ENCODE measurements at regions not wholly inside any gene's neighbourhood (a gene's known extent, or its start where the extent isn't known, plus 50 kb on each side); places are given as distances from the start of the nearest gene placed in this dataset.

DNA sequence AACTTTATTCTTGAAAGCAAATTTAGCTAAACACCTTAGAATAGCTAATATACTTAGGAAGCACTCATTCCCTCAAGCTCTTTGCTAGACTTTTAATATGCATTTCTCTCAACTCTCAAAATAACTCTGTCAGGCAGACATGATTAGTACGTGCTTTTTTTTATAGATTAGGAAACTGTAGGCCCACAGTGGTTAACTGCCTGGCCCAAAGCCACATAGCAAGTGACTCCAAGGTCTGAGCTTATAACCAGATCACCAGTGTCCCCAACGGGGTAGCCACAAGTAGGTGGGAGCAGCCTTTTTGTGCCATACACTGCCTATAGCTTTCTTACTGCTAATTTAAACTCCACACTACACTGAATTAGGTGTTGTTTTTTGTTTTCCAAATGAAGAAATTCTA is 576.8 kb downstream of the METTL4 start:
- Histone ChIP-seq H3K4me3 (ENCODE audit: low read depth, low read length) (no peak overlapping the region), H3K4me2 (ENCODE audit: low read length) (no peak overlapping the region), H2BK12ac (ENCODE audit: low read length) (peak overlapping the region; percentile 78), H2AK5ac (ENCODE audit: low read length) (no peak overlapping the region), H3K9me3 (ENCODE audit: insufficient read depth, low read depth, low read length) (no peaks in the 10 kb centered on the region), H3K27ac (ENCODE audit: low read depth, low read length) (peak overlapping the region; percentile 51), H2BK120ac (ENCODE audit: insufficient read depth, low read length, poor library complexity) (peak overlapping the region; percentile 82), H4K8ac (ENCODE audit: low read depth, low read length) (no peak overlapping the region), H2BK5ac (ENCODE audit: low read depth, low read length, poor library complexity) (peak overlapping the region; percentile 64), H3K9ac (ENCODE audit: low read length) (no peak overlapping the region), H3K4me1 (ENCODE audit: control insufficient read depth in 1 of 2, insufficient read depth in 2 of 2, low read length in 2 of 2) (peaks cover 4% of the 10 kb centered on the region in 2 experiments), H2AFZ (ENCODE audit: insufficient read depth, low read length, poor library complexity) (no peak overlapping the region), H4K91ac (ENCODE audit: low read depth, low read length) (peak overlapping the region; percentile 58), H3K79me2 (ENCODE audit: control insufficient read depth, insufficient read depth, low read length, poor library complexity) (no peaks in the 10 kb centered on the region), H3K14ac (ENCODE audit: low read length) (peak overlapping the region; percentile 54), H4K12ac (ENCODE audit: low read depth, low read length) (no peak overlapping the region), H3K4ac (ENCODE audit: low read depth, low read length) (peak overlapping the region; percentile 64), H3K23ac (ENCODE audit: low read length) (no peak overlapping the region), H3K36me3 (ENCODE audit: control insufficient read depth in 1 of 2, insufficient read depth in 2 of 2, low read length in 2 of 2) (no peaks in the 10 kb centered on the region), H3K18ac (ENCODE audit: low read length) (no peak overlapping the region), H3K79me1 (ENCODE audit: low read length) (peaks cover 5% of the 10 kb centered on the region), H3K27me3 (ENCODE audit: insufficient read depth, low read length) (no peaks in the 10 kb centered on the region)
- no CpG with 5 or more reads among the region's 2 CpGs for WGBS (ENCODE audit: extremely low coverage, insufficient coverage, insufficient read length)
- DNase-seq = no peak

DNA sequence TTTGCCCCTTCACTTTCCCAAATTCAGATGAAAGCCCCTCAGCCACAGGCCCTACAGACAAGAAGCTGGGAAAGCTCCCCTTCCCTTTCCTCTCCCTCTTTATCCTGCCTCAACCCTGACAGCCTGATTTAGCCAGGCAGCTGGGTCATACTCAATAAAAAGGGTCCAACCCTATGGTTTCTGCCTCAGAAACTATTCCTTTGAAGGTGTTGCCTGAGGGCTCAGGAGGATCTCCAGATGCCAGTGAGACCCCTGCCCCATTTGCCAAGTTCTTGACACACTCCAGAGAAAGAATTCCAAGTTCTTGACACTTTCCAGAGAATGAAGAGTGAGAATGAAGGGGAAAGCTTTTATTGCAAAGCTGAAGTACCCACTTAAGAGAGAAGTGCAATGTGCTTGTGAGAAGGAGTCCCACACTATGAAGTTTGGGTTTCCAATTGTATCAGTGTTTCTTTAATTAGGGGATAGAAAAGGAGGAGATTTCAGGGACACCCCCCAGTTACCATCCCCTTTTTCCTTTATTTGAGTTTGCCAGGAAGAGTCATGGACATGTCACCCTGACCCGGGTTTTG is 576.2 kb downstream of the METTL4 start:
- Histone ChIP-seq H4K12ac (ENCODE audit: low read depth, low read length) (no peak overlapping the region), H3K27ac (ENCODE audit: low read depth, low read length) (peak overlapping the region; percentile 51), H3K4me2 (ENCODE audit: low read length) (peak overlapping the region; percentile 44), H2AK5ac (ENCODE audit: low read length) (no peak overlapping the region), H3K36me3 (ENCODE audit: control insufficient read depth in 1 of 2, insufficient read depth in 2 of 2, low read length in 2 of 2) (no peaks in the 10 kb centered on the region), H3K23ac (ENCODE audit: low read length) (no peak overlapping the region), H3K9me3 (ENCODE audit: insufficient read depth, low read depth, low read length) (no peaks in the 10 kb centered on the region), H3K4me3 (ENCODE audit: low read depth, low read length) (no peak overlapping the region), H3K4ac (ENCODE audit: low read depth, low read length) (no peak overlapping the region), H2BK120ac (ENCODE audit: insufficient read depth, low read length, poor library complexity) (no peak overlapping the region), H3K9ac (ENCODE audit: low read length) (no peak overlapping the region), H3K14ac (ENCODE audit: low read length) (no peak overlapping the region), H3K79me2 (ENCODE audit: control insufficient read depth, insufficient read depth, low read length, poor library complexity) (no peaks in the 10 kb centered on the region), H3K4me1 (ENCODE audit: control insufficient read depth in 1 of 2, insufficient read depth in 2 of 2, low read length in 2 of 2) (peaks cover 5 to 7% of the 10 kb centered on the region in 2 experiments), H2AFZ (ENCODE audit: insufficient read depth, low read length, poor library complexity) (no peak overlapping the region), H2BK12ac (ENCODE audit: low read length) (no peak overlapping the region), H4K8ac (ENCODE audit: low read depth, low read length) (no peak overlapping the region), H3K18ac (ENCODE audit: low read length) (no peak overlapping the region), H2BK5ac (ENCODE audit: low read depth, low read length, poor library complexity) (peak overlapping the region; percentile 46), H3K27me3 (ENCODE audit: insufficient read depth, low read length) (no peaks in the 10 kb centered on the region), H4K91ac (ENCODE audit: low read depth, low read length) (no peak overlapping the region), H3K79me1 (ENCODE audit: low read length) (peaks cover 6% of the 10 kb centered on the region)
- WGBS (ENCODE audit: extremely low coverage, insufficient coverage, insufficient read length) = no CpG with 5 or more reads among the region's 1 CpG
- no peak for DNase-seq

DNA sequence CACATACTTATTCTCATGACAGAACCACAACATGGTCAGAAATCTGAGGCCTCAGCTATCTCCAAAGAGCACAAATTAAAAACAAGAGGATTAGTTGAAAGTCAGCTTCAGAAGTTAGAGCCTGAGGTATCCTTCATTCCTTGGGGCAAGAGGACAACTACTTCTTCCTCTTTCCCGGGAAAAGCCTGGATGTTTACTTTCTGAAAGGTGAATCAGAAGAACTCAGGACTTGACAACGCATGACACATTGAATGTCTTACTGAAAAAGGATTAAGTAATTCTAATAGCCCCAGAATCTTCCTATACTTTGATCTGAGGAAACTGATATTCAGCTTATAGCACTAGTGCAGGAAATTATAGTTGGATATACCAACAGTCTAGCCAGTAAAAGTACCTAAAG is 573.2 kb downstream of the METTL4 start:
- Histone ChIP-seq H2AFZ (ENCODE audit: insufficient read depth, low read length, poor library complexity) (no peak overlapping the region), H4K12ac (ENCODE audit: low read depth, low read length) (no peak overlapping the region), H2BK120ac (ENCODE audit: insufficient read depth, low read length, poor library complexity) (no peak overlapping the region), H3K9me3 (ENCODE audit: insufficient read depth, low read depth, low read length) (no peaks in the 10 kb centered on the region), H3K27me3 (ENCODE audit: insufficient read depth, low read length) (no peaks in the 10 kb centered on the region), H3K14ac (ENCODE audit: low read length) (no peak overlapping the region), H3K23ac (ENCODE audit: low read length) (no peak overlapping the region), H2BK12ac (ENCODE audit: low read length) (no peak overlapping the region), H3K4ac (ENCODE audit: low read depth, low read length) (no peak overlapping the region), H3K4me1 (ENCODE audit: control insufficient read depth in 1 of 2, insufficient read depth in 2 of 2, low read length in 2 of 2) (peaks cover 13 to 16% of the 10 kb centered on the region in 2 experiments), H3K79me1 (ENCODE audit: low read length) (peaks cover 15% of the 10 kb centered on the region), H4K8ac (ENCODE audit: low read depth, low read length) (no peak overlapping the region), H3K4me3 (ENCODE audit: low read depth, low read length) (no peak overlapping the region), H3K27ac (ENCODE audit: low read depth, low read length) (no peak overlapping the region), H3K4me2 (ENCODE audit: low read length) (no peak overlapping the region), H2BK5ac (ENCODE audit: low read depth, low read length, poor library complexity) (no peak overlapping the region), H3K18ac (ENCODE audit: low read length) (no peak overlapping the region), H3K36me3 (ENCODE audit: control insufficient read depth in 1 of 2, insufficient read depth in 2 of 2, low read length in 2 of 2) (no peaks in the 10 kb centered on the region), H3K79me2 (ENCODE audit: control insufficient read depth, insufficient read depth, low read length, poor library complexity) (peaks cover 2% of the 10 kb centered on the region), H4K91ac (ENCODE audit: low read depth, low read length) (no peak overlapping the region), H2AK5ac (ENCODE audit: low read length) (no peak overlapping the region), H3K9ac (ENCODE audit: low read length) (no peak overlapping the region)
- no peak for DNase-seq
- WGBS (ENCODE audit: extremely low coverage, insufficient coverage, insufficient read length) = no CpG with 5 or more reads among the region's 2 CpGs

DNA sequence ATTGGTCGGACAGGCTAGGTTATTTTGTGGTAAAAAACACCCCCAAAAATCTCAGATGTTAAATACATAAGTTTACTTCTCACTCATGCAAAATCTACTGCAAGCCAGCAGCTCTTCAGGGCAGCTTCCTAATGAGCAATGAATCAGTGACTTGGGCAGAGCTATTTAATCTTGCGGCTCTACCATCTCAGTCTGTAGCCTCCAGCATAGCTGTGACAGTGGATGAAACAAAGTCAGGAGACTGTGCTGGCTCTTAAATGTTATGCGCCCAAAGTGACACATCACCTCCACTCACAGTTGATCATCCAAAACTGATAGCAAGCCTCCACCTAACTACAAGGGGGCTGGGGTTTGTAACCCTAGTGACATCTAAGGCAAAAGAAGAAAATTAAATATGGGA is 571.9 kb downstream of the METTL4 start:
- no peak overlapping the region for H4K91ac ChIP-seq (ENCODE audit: low read depth, low read length)
- H3K18ac ChIP-seq (ENCODE audit: low read length) = no peak overlapping the region
- no peaks in the 10 kb centered on the region for H3K36me3 ChIP-seq (ENCODE audit: control insufficient read depth in 1 of 2, insufficient read depth in 2 of 2, low read length in 2 of 2)
- H3K27me3 ChIP-seq (ENCODE audit: insufficient read depth, low read length) = no peaks in the 10 kb centered on the region
- H3K9me3 ChIP-seq (ENCODE audit: insufficient read depth, low read depth, low read length) = no peaks in the 10 kb centered on the region
- DNase-seq = peak; percentile 51 to 59
- WGBS (ENCODE audit: extremely low coverage, insufficient coverage, insufficient read length) = no CpG with 5 or more reads among the region's 3 CpGs
- H3K4ac ChIP-seq (ENCODE audit: low read depth, low read length) = no peak overlapping the region
- peak overlapping the region; percentile 5 for H2BK12ac ChIP-seq (ENCODE audit: low read length)
- H2BK5ac ChIP-seq (ENCODE audit: low read depth, low read length, poor library complexity) = peak overlapping the region; percentile 63
- no peak overlapping the region for H3K4me2 ChIP-seq (ENCODE audit: low read length)
- H4K12ac ChIP-seq (ENCODE audit: low read depth, low read length) = no peak overlapping the region
- no peak overlapping the region for H3K27ac ChIP-seq (ENCODE audit: low read depth, low read length)
- H3K9ac ChIP-seq (ENCODE audit: low read length) = no peak overlapping the region
- H3K14ac ChIP-seq (ENCODE audit: low read length) = no peak overlapping the region
- no peak overlapping the region for H3K4me3 ChIP-seq (ENCODE audit: low read depth, low read length)
- H2AFZ ChIP-seq (ENCODE audit: insufficient read depth, low read length, poor library complexity) = no peak overlapping the region
- H3K79me2 ChIP-seq (ENCODE audit: control insufficient read depth, insufficient read depth, low read length, poor library complexity) = peaks cover 2% of the 10 kb centered on the region
- H4K8ac ChIP-seq (ENCODE audit: low read depth, low read length) = peak overlapping the region; percentile 60
- no peak overlapping the region for H3K23ac ChIP-seq (ENCODE audit: low read length)
- H2BK120ac ChIP-seq (ENCODE audit: insufficient read depth, low read length, poor library complexity) = peak overlapping the region; percentile 72
- H3K79me1 ChIP-seq (ENCODE audit: low read length) = peaks cover 15% of the 10 kb centered on the region
- peaks cover 13 to 16% of the 10 kb centered on the region in 2 experiments for H3K4me1 ChIP-seq (ENCODE audit: control insufficient read depth in 1 of 2, insufficient read depth in 2 of 2, low read length in 2 of 2)
- H2AK5ac ChIP-seq (ENCODE audit: low read length) = no peak overlapping the region

Measured in trophoblast cell (in vitro differentiated cells and primary cell).